Neuron (in vitro differentiated cells): ENCODE measurements at regions not wholly inside any gene's neighbourhood (a gene's known extent, or its start where the extent isn't known, plus 50 kb on each side); places are given as distances from the start of the nearest gene placed in this dataset.
A peak's percentile ranks its signal among the peaks of the same experiment; 100 is the strongest.

ENCODE experiments used
- H2AFZ ChIP-seq: one replicate; pipeline ENCODE4 v1.6.1; 2013; ENCODE audit warnings: low read depth, mild to moderate bottlenecking, inconsistent platforms, low read length, moderate library complexity
- H3K27me3 ChIP-seq: one replicate; pipeline ENCODE4 v1.6.1; 2013; ENCODE audit warnings: low read length; ENCODE audit not compliant: insufficient read depth
- H3K36me3 ChIP-seq: one replicate; pipeline ENCODE4 v1.6.1; 2013; ENCODE audit warnings: low read length; ENCODE audit not compliant: insufficient read depth
- H3K4me1 ChIP-seq: one replicate; pipeline ENCODE4 v1.6.1; 2013; ENCODE audit warnings: low read length; ENCODE audit not compliant: insufficient read depth
- H3K4me3 ChIP-seq: 2 replicates; pipeline ENCODE4 v1.5.1; 2013; ENCODE audit warnings: mild to moderate bottlenecking, low read length, moderate library complexity
- H3K9me3 ChIP-seq: one replicate; pipeline ENCODE4 v1.6.1; 2013; ENCODE audit warnings: low read length

DNA sequence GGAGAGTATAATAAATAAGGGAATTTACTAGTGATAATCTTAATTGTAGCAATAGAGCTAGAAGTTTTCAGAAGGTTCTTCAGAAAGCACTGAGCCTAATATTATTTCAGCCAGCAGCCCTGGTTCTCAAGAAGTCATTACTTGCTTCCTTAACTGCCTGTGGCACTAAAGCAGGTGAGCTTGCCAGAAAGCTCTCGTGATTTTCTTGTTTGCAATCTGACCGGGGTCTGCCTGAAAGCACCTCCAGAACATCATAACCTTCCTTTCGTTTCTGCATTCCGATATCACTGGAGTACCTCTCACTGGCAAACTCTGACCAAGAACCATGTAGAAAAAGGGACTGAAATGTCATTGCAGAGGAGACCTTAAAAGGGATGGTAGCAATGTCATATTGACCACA lies 510.3 kb downstream of the ZIC1 start:
- Histone ChIP-seq H2AFZ (no peak overlapping the region), H3K36me3 (no peaks in the 10 kb centered on the region), H3K4me3 (no peak overlapping the region), H3K27me3 (no peaks in the 10 kb centered on the region), H3K9me3 (no peaks in the 10 kb centered on the region), H3K4me1 (no peaks in the 10 kb centered on the region)

GRCh38 chr3:147921051-147921450 lies 511.9 kb downstream of the ZIC1 start:
- no peak overlapping the region for H3K4me3 ChIP-seq
- no peaks in the 10 kb centered on the region for H3K27me3 ChIP-seq
- no peak overlapping the region for H2AFZ ChIP-seq
- no peaks in the 10 kb centered on the region for H3K36me3 ChIP-seq
- no peaks in the 10 kb centered on the region for H3K4me1 ChIP-seq
- no peaks in the 10 kb centered on the region for H3K9me3 ChIP-seq

GRCh38 chr3:147924755-147925154 lies 515.6 kb downstream of the ZIC1 start:
- Histone ChIP-seq H3K36me3 (no peaks in the 10 kb centered on the region), H3K27me3 (no peaks in the 10 kb centered on the region), H3K9me3 (no peaks in the 10 kb centered on the region), H3K4me1 (peaks cover under 1% of the 10 kb centered on the region), H2AFZ (no peak overlapping the region), H3K4me3 (no peak overlapping the region)

DNA sequence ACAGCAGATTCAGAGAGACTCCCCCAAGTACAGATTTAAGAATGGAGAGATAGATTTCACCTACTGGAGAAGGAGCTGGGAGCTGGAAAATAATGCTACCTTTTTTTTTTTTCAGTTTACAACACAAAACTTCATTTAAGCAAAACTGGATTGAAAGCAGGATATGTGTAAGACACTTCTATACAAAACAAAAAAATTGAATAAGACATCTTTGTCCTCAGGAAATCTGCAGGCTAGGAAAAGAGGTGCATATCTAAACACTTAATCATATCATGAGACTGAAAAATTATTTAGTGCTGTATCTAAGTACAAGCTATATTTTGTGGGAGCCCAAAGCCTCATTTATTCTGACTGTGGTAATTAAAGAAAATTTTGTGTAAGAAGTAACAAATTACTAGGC lies 516.1 kb downstream of the ZIC1 start:
- H3K4me3 ChIP-seq = no peak overlapping the region
- H3K27me3 ChIP-seq = no peaks in the 10 kb centered on the region
- H3K9me3 ChIP-seq = no peaks in the 10 kb centered on the region
- peaks cover 6% of the 10 kb centered on the region for H3K4me1 ChIP-seq
- no peak overlapping the region for H2AFZ ChIP-seq
- H3K36me3 ChIP-seq = no peaks in the 10 kb centered on the region

- Histone ChIP-seq H3K27me3 (no peaks in the 10 kb centered on the region), H3K9me3 (no peaks in the 10 kb centered on the region), H2AFZ (peak overlapping the region; percentile 45), H3K36me3 (no peaks in the 10 kb centered on the region), H3K4me3 (peak overlapping the region; percentile 19), H3K4me1 (peaks cover 32% of the 10 kb centered on the region)
Measured at GRCh38 chr3:147930232-147930807, 521.2 kb downstream of the ZIC1 start.

- H3K4me1 ChIP-seq = peaks cover 48% of the 10 kb centered on the region
- no peaks in the 10 kb centered on the region for H3K27me3 ChIP-seq
Measured at GRCh38 chr3:147934451-147935180, 525.5 kb downstream of the ZIC1 start.

DNA sequence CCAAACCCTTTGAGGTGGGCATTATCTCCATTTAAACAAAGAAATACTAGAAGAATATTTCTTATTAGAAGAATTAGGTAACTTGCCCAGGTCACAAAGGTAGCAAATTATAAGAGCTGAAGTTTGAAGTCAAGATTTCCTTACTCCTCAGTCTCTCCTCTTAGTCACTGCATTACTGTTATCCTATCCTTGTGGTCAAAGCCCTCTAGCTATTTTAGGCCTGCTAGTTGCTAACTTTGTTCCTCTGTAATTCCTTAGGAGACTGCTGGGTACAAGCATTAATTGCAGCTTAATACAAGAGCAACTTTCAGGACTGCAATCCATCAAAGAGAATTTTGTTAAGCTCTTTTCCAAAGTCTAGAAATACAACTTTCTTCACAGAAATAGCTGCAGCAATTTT lies 528.2 kb downstream of the ZIC1 start:
- H3K36me3 ChIP-seq = no peaks in the 10 kb centered on the region
- H3K4me1 ChIP-seq = peaks cover 40% of the 10 kb centered on the region
- no peak overlapping the region for H2AFZ ChIP-seq
- H3K27me3 ChIP-seq = no peaks in the 10 kb centered on the region
- no peak overlapping the region for H3K4me3 ChIP-seq
- H3K9me3 ChIP-seq = no peaks in the 10 kb centered on the region

More at GRCh38 chr3:147934451-147935180, 525.5 kb downstream of the ZIC1 start:
- Histone ChIP-seq H2AFZ (no peak overlapping the region), H3K36me3 (no peaks in the 10 kb centered on the region), H3K9me3 (no peaks in the 10 kb centered on the region), H3K4me3 (no peak overlapping the region)

- Histone ChIP-seq H3K36me3 (no peaks in the 10 kb centered on the region), H3K27me3 (no peaks in the 10 kb centered on the region), H3K9me3 (no peaks in the 10 kb centered on the region), H2AFZ (no peak overlapping the region), H3K4me3 (no peak overlapping the region), H3K4me1 (peaks cover 40% of the 10 kb centered on the region)
Measured at GRCh38 chr3:147937891-147938290, 528.7 kb downstream of the ZIC1 start.

DNA sequence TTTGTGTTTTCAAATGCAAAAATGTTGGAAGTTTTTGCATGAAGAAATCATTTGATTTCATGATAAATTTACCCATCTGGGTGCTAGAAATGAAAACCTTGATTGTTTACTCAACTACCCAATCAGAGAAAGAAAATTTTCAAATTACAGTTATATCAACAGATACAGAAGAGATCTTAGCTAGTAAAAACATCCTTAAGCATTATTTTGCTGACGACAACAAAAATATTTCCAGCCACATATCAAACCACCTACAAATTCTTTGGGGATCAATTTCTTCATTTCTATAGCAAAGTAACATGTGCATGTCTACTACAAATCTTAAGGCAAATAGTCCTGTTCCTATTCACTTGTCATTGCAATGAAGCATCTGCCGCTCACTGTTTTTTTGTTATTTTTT lies 530.3 kb downstream of the ZIC1 start:
- H3K4me1 ChIP-seq = peaks cover 46% of the 10 kb centered on the region
- peak overlapping the region; percentile 15 for H2AFZ ChIP-seq
- H3K4me3 ChIP-seq = peak overlapping the region; percentile 58
- H3K36me3 ChIP-seq = no peaks in the 10 kb centered on the region
- H3K9me3 ChIP-seq = no peaks in the 10 kb centered on the region
- no peaks in the 10 kb centered on the region for H3K27me3 ChIP-seq

- H2AFZ ChIP-seq = peak overlapping the region; percentile 15
- no peaks in the 10 kb centered on the region for H3K36me3 ChIP-seq
- H3K27me3 ChIP-seq = no peaks in the 10 kb centered on the region
- H3K4me1 ChIP-seq = peaks cover 41% of the 10 kb centered on the region
- no peaks in the 10 kb centered on the region for H3K9me3 ChIP-seq
- H3K4me3 ChIP-seq = peak overlapping the region; percentile 58
Measured at GRCh38 chr3:147939839-147940238, 530.7 kb downstream of the ZIC1 start.

DNA sequence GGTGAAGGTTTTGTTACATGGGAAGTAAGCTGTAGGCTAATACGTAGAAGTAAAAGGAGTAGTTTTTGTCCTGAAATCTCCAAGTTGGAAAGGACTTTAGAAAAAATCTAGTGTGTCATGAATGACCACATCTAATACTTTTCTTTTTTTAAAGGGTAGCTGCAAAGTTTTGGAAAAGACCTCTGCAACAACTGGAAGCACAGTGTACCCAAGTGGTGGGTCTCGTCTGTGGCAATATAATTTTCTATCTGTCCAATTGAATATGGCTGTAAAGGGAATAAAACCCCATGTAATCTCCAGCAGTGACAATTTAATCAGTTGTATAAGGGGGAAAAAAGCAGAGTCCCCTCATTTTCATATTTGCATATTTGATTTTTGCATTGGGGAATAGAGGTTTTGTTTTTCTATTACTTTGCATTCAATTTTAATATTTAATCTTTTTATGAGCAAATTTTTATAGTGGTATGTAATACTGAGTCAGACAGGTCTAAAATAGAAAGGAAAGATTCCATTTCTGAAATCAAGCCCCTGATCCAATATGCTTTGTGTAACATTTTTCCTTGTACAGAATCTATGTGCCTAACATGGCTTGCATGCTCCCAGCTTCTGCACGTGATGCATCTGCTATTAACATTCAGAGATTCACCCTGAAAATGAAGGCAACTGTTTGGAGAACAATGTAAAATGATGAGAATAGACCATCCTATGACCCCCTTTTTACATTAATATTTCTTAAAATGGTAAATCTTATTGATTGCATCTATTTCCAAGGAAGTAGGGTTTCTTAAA lies 531.4 kb downstream of the ZIC1 start:
- Histone ChIP-seq H3K27me3 (no peaks in the 10 kb centered on the region), H3K4me3 (peak overlapping the region; percentile 31), H3K36me3 (no peaks in the 10 kb centered on the region), H3K4me1 (peaks cover 34% of the 10 kb centered on the region), H2AFZ (no peak overlapping the region), H3K9me3 (no peaks in the 10 kb centered on the region)

DNA sequence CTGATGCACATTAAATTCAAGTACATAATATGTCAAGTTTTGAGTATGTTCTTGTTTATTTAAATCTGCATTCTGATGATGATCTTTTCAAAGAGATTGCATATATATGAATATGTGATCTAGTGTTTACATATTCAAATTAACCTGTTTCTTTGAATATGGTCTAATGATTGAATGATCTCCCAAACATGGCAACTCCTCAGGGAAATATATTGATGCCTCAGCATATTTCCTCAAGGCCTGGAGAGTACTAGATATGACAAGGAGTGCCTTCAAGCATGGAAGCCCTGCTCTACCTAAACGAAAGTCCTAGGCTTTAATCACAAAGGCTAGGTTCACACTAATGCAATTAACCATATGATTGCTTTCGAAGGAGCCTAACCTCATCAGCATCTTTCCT lies 532.8 kb downstream of the ZIC1 start:
- Histone ChIP-seq H3K36me3 (no peaks in the 10 kb centered on the region), H2AFZ (no peak overlapping the region), H3K4me1 (peaks cover 30% of the 10 kb centered on the region), H3K9me3 (no peaks in the 10 kb centered on the region), H3K4me3 (no peak overlapping the region), H3K27me3 (no peaks in the 10 kb centered on the region)

GRCh38 chr3:147943265-147943945 lies 534.2 kb downstream of the ZIC1 start:
- Histone ChIP-seq H3K4me3 (no peak overlapping the region), H3K27me3 (no peaks in the 10 kb centered on the region), H3K4me1 (peaks cover 30% of the 10 kb centered on the region), H3K36me3 (no peaks in the 10 kb centered on the region), H3K9me3 (no peaks in the 10 kb centered on the region), H2AFZ (no peak overlapping the region)
